GM19328 (cell line): ENCODE measurements at regions not wholly inside any gene's neighbourhood (a gene's known extent, or its start where the extent isn't known, plus 50 kb on each side); places are given as distances from the start of the nearest gene placed in this dataset.
"Not testable (repeated sequence)": the region's sequence is repeated elsewhere in the genome, so short reads cannot be mapped to it uniquely, and the experiment has no call there.

Experiments used
- ATAC-seq: cut with Tn5 transposase; IDR thresholded peaks from one replicate; pipeline ENCODE4 v1.9.1; 2021; ENCODE audit warnings: mild to moderate bottlenecking, moderate library complexity; ENCODE audit not compliant: unreplicated experiment

DNA sequence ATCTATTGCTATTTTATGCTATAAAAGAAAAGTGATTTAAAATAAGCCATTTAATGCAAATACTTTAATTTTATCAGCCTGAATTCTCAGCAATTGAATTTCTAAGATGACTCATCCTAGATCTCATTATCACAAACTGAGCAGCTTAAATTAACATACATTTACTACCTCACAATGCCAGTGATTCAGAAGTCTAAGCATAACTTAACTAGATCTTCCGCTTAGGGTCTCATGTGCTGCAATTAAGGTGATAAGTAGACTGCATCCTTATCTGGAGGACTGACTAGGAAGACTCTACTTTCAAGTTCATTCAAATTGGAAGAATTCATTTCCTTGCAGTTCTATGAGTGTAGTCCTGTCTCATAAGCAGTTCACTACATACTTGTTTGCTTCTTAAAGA is 286.6 kb downstream of the COL11A1 start:
- no peak for ATAC-seq

DNA sequence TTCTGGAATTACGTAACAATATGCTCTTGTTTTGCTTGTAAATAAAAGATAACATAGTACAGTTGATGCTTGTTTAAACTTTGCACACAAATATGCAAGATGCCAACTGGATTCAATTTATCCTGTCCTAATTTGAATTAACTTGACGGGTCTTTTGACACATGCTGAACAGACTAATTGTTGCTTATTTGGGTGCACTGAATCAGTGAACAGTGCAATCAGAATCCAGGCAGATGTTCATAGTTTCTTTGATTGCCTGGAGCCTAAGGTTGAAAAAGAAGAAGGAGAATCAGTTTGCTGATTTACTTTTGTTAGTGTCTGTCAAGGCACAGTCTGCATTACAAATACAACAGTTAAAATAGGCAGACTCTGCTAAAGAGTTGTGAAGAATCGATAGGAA is 307.9 kb downstream of the COL11A1 start:
- no peak for ATAC-seq

GRCh38 chr1:102799496-102799895 is 308.8 kb downstream of the COL11A1 start:
- ATAC-seq: no peak

GRCh38 chr1:102798718-102799117 is 309.6 kb downstream of the COL11A1 start:
- no peak for ATAC-seq

GRCh38 chr1:102796429-102796828 is 311.9 kb downstream of the COL11A1 start:
- no peak for ATAC-seq

DNA sequence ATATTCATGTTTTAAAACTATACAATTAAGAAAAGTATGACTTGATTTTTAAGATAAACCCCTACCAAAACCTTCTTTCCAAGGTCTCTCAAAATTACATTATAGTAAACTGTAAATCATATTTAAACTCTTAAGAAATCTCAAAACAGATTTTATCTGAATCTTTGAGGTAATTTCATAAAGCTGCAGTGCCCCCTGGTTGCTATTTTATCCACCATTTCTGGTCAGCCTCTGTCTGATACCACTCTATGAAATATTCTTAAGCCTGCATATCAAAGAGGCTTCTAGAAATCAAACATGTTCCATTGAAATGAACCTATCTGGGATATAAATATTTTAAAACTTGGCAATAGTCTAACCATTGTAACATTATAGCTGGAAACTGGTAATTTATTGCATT is 317.3 kb downstream of the COL11A1 start:
- no peak for ATAC-seq

DNA sequence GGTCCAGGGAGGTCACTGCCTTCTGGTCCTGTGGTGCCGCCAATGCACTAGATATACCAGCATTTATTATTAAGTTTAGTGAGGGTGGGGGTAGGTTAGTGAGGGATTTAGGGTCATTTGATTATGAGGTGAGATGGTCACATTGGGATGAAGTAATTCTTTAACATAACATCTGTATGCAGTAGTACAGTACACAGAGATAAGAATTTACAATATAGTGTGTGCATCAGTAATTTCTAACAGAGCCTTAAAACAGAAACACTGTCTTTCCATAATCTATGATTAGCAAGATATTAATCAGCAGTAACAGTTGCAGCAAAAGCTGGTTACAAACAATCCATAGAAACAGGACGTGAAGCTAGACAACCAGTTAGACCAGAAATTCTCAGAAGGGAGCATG is 318.4 kb downstream of the COL11A1 start:
- ATAC-seq: not testable (repeated sequence)

- no peak for ATAC-seq
These were observed 324.8 kb downstream of the COL11A1 start for GRCh38 chr1:102783487-102783886.

DNA sequence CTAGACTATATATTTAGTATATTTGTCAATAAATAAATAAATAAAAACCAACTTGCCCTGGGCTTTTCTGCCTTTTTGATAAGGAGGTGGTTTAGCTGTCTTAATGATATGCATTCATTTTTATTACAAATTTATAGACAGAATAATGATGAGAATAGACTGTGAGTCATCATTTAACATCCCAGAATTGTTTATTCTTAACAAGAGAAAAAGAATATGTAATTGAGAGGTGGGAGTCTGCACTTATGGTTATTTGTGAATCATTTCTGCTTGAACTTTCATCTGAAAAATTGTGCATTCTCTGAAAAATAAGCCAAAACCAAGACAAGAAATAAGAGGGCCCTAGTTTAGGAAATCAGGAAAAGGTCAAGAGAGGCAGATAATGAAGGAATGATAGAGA is 326.2 kb downstream of the COL11A1 start:
- no peak for ATAC-seq

DNA sequence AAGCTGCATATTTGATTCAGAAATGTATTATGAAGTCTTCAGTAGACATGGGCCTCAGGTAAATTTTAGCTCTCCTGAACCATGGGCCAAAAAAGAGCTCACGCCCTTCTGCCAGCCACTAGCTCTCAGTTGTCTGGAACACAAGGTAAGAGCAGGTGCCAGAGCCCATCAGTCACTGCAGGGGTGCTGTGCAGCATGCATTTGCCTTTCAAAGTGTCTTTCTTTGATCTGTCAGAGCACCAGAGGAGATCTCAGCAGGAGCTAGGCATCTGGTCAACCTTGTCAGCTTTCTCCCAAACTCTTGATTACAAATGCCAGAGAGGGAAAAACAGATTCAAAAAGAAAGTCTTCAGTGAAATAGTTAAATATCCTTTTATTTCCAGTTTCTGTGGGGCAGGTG is 332.3 kb downstream of the COL11A1 start:
- ATAC-seq: no peak

- no peak for ATAC-seq
These were observed 335.5 kb downstream of the COL11A1 start for GRCh38 chr1:102772831-102773230.

DNA sequence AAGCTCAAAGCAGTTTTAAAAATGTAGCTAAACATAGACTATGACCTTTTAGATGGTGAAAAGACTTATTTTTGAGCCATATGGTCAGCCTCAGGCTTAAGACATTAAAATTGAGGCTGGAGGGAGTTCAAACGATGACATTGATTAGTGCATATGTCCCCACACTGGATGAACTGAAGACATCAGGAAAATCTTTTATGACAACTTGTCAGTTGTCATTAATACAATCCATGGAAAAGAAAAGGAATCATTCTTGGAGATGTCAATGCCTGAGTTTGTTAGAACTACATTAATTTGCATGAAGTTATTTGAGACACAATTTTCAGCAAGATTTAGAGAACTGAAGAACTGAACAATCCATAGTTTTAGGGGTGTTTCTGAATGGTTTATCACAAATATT is 349.9 kb downstream of the COL11A1 start:
- ATAC-seq: no peak

DNA sequence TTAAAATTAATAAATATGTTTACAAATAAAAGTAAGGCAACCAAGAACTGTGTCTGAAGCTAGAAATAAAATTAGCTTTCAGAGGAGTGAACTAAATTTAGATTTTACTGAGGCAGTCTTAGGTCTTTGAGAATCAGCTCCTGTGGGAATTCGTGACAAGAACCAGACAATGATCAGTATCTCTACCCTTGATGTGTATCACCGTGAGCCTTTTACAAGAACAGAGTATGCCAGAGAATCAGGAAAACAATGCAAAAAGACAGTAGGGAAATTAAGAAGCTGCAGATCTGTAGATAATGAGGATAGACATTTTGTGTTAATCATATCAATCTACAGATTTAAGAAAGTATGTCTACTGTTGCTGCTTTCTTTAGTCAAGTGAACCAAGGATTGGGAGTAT is 351.0 kb downstream of the COL11A1 start:
- no peak for ATAC-seq

DNA sequence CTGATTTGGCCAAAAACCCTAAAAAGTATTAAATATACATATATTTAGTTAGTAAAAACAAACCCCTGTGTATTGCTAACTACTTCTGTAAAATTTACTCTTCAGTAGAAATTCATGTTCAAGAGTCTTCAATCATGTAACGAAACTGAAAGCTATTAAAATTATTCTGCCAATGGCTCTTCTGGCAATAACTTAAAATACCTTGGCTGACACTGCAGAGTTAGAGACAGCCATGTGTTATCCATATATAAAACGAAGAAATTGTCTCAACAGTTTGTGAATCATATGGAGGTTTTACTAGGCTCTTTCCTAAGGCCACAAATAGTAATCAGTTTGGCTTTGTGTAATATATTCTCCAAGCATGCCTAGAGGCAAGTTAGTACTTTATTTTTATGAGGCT is 357.2 kb downstream of the COL11A1 start:
- no peak for ATAC-seq

GRCh38 chr1:102742426-102742825 is 365.9 kb downstream of the COL11A1 start:
- ATAC-seq: no peak

DNA sequence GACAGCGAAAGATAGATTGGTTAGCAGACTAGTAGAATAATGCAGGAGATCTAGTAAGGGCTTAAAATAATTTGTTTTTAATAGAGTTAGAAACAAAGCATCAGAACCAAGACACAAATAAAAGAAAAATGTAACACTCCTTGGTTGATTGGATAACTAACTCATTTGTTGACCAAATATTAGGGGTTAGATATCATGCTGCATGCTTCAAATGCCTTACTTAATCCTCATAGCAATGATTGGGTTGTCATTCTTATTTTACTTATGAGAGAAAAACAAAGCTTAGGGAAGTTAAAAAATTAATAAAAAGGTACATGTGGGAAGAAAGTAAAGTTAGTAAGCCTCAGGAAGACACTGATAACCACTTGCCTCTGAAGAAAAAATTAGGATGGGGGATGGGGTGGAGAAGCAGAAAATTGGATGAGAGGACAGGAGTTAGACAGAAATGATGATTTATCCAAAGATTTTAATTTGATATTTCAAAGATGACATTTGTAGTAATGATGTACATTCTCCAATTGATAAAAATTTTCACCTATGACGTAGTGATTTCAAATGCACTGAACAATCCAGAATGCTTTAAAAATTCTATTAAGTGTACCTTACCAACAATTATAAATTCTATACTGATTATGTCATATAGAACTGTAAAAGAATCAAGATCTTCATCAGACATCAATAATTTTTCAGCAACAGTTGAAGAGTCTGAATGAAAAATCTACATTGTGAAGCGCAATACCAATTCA is 374.7 kb downstream of the COL11A1 start:
- ATAC-seq: no peak

GRCh38 chr1:102732927-102733326 is 375.4 kb downstream of the COL11A1 start:
- ATAC-seq: no peak

GRCh38 chr1:102726417-102726816 is 381.9 kb downstream of the COL11A1 start:
- no peak for ATAC-seq

- no peak for ATAC-seq
These were observed 383.6 kb downstream of the COL11A1 start for GRCh38 chr1:102724741-102725140.

GRCh38 chr1:102715150-102715549 is 393.2 kb downstream of the COL11A1 start:
- no peak for ATAC-seq

GRCh38 chr1:102699524-102699923 is 408.8 kb downstream of the COL11A1 start:
- ATAC-seq: no peak

- no peak for ATAC-seq
These were observed 415.0 kb downstream of the COL11A1 start for GRCh38 chr1:102693345-102693744.

GRCh38 chr1:102691592-102692090 is 416.7 kb downstream of the COL11A1 start:
- ATAC-seq: no peak
